NCI-H1048 (cell line): ENCODE measurements at regions not wholly inside any gene's neighbourhood (a gene's known extent, or its start where the extent isn't known, plus 50 kb on each side); places are given as distances from the start of the nearest gene placed in this dataset.

ENCODE experiments used
- DNase-seq: peaks from one replicate; lab custom pipeline; 2025; lab: John Stamatoyannopoulos, UW

GRCh38 chr1:189866606-189867005 lies 611.1 kb downstream of the BRINP3 start:
- DNase-seq, result no peak

GRCh38 chr1:189868021-189868420 lies 609.6 kb downstream of the BRINP3 start:
- no peak for DNase-seq

- DNase-seq, result no peak
These were observed 602.8 kb downstream of the BRINP3 start for GRCh38 chr1:189874715-189875435.

GRCh38 chr1:189880135-189880534 lies 597.5 kb downstream of the BRINP3 start:
- no peak for DNase-seq

- no peak for DNase-seq
These were observed 577.8 kb downstream of the BRINP3 start for GRCh38 chr1:189899686-189900425.

GRCh38 chr1:189904509-189904908 lies 573.2 kb downstream of the BRINP3 start:
- DNase-seq, result no peak

- DNase-seq, result no peak
These were observed 569.6 kb downstream of the BRINP3 start for GRCh38 chr1:189908113-189908512.

- no peak for DNase-seq
These were observed 556.1 kb downstream of the BRINP3 start for GRCh38 chr1:189921613-189922012.

GRCh38 chr1:189927641-189928040 lies 550.0 kb downstream of the BRINP3 start:
- DNase-seq, result no peak

GRCh38 chr1:189929501-189930099 lies 548.1 kb downstream of the BRINP3 start:
- DNase-seq, result no peak

GRCh38 chr1:189936861-189937260 lies 540.8 kb downstream of the BRINP3 start:
- no peak for DNase-seq

- no peak for DNase-seq
These were observed 537.7 kb downstream of the BRINP3 start for GRCh38 chr1:189939967-189940366.

- DNase-seq, result no peak
These were observed 535.7 kb downstream of the BRINP3 start for GRCh38 chr1:189941922-189942321.

- no peak for DNase-seq
These were observed 518.9 kb downstream of the BRINP3 start for GRCh38 chr1:189958756-189959155.

GRCh38 chr1:189960769-189961168 lies 516.9 kb downstream of the BRINP3 start:
- no peak for DNase-seq

- DNase-seq, result no peak
These were observed 515.5 kb downstream of the BRINP3 start for GRCh38 chr1:189962181-189962580.

GRCh38 chr1:189970331-189971230 lies 507.1 kb downstream of the BRINP3 start:
- DNase-seq, result no peak

GRCh38 chr1:189971656-189972055 lies 506.0 kb downstream of the BRINP3 start:
- no peak for DNase-seq

GRCh38 chr1:189977184-189977583 lies 500.5 kb downstream of the BRINP3 start:
- no peak for DNase-seq

- DNase-seq, result no peak
These were observed 494.3 kb downstream of the BRINP3 start for GRCh38 chr1:189983166-189983890.

- DNase-seq, result no peak
These were observed 491.1 kb downstream of the BRINP3 start for GRCh38 chr1:189986516-189986915.
